Right ventricle myocardium superior (tissue), 1 donor: ENCODE measurements at regions not wholly inside any gene's neighbourhood (a gene's known extent, or its start where the extent isn't known, plus 50 kb on each side); places are given as distances from the start of the nearest gene placed in this dataset. TPM values are rescaled to one million over a fixed set of nuclear protein-coding genes. Genes with fewer than 3 reads are reported as not detected.

Experiments
- microRNA-seq: library from miRNA; unstranded; fragments of <30 nt; microRNA quantifications from one replicate; pipeline ENCODE4 v1.2.0, GENCODE V29; 2020
- donor health status: DM: no; HTN: yes; CAD: no; lungs with severe emphysema.

Small RNA genes in the stretch of these regions (microRNA-seq; reads per million reads assigned to microRNA genes)
- not detected for gene MIR4283-1
